GM12864 (cell line): ENCODE measurements at regions not wholly inside any gene's neighbourhood (a gene's known extent, or its start where the extent isn't known, plus 50 kb on each side); places are given as distances from the start of the nearest gene placed in this dataset.

ENCODE experiments used
- DNase-seq: peaks from one replicate; pipeline ENCODE4 v3.0.0-alpha.2; 2011; ENCODE audit warnings: low read depth
- H3K4me3 ChIP-seq: 2 replicates; pipeline ENCODE4 v1.5.1; 2011; ENCODE audit warnings: mild to moderate bottlenecking, low read depth, low read length, control low read depth
- CTCF ChIP-seq: IDR thresholded peaks from 2 replicates; pipeline ENCODE4 v1.5.1; 2011; ENCODE audit warnings: low read depth, mild to moderate bottlenecking, moderate library complexity, low read length, control low read depth, inconsistent platforms; ENCODE audit errors: missing control alignments

DNA sequence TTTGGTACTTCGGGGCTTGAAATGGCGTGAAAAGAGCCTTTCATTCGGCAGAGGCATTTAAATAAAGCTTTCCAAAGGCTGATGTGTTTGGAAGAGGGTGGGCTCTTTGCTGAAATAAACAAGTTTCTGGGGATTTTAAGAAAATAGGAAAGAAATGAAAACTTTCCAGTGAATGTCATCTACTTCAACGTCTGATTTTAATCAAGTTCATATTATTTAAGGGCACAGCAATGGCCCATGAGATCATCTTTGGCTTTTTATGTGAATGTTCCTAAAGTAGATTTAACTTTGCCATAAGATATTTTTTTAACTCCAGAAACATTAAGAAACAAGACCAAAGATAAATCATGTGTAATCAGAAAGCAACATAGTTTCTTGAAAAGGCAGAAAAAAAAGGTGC is 69.8 kb upstream of the TTC29 start:
- no peak for DNase-seq
- H3K4me3 ChIP-seq = no peak overlapping the region
- TF ChIP-seq CTCF = no peak

GRCh38 chr4:147017081-147017480 is 71.4 kb upstream of the TTC29 start:
- no peak for DNase-seq
- TF ChIP-seq CTCF = no peak
- H3K4me3 ChIP-seq = no peak overlapping the region

DNA sequence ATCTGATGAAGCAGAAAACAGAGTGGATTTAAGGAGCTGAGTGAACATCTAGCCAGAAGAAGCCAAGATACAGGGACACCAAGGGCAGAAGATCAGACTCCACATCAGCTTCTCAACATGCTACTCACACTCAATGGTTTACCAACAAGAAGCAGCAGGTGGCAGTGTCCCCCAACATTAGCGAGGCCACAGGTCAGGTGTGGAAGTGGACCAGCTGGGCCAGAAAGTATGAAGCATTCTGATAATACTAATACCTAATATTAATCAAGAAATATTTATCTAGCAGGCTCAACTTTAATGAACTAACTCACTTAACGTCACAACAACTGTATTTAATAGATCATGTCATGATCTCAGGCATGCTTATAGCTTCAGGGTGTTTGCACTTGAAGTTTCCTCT is 73.4 kb upstream of the TTC29 start:
- peak; percentile 76 for TF ChIP-seq CTCF
- peak; percentile 15 for DNase-seq

DNA sequence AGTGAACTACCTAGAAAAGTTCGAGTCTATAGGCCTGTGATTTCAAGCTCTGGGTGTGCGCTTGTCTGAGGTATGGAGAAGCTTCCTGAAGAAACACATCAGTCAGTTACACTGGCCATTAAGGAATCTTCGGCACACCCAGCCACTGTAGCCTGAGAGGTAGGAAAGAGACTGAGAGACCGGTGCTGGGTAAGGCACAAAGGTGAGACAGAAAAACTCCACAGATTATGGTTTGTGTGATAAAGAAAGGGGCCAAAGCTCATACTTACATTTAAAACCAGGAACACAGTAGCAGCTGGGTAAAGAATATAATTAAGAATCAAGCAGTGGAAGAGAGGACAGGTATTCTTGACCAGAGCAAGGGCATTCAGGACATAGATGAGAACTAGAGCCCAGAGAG is 74.8 kb upstream of the TTC29 start:
- no peak for TF ChIP-seq CTCF
- DNase-seq = no peak
- no peak overlapping the region for H3K4me3 ChIP-seq

More for the DNA sequence above, 73.4 kb upstream of the TTC29 start:
- H3K4me3 ChIP-seq = no peak overlapping the region

DNA sequence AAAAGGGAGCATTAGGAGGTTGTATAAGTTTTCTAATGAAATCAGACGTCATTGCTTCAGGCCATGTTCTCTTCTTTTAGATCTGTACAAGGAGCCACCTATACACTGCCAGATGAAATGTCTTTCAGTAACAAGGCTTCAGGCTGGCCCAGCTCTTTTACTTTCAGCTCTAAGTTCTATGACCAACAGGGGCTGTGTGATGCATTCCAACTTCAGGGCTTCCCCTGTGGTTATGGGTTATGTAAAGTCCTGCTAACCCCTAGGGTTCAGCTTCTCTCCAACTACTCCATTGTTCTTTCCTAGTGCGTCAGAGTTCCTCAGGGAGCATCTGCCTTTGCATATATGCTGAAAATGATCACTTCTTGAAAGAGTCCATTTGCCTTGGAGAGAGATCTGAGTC is 79.4 kb upstream of the TTC29 start:
- TF ChIP-seq CTCF = no peak
- H3K4me3 ChIP-seq = no peak overlapping the region
- no peak for DNase-seq

DNA sequence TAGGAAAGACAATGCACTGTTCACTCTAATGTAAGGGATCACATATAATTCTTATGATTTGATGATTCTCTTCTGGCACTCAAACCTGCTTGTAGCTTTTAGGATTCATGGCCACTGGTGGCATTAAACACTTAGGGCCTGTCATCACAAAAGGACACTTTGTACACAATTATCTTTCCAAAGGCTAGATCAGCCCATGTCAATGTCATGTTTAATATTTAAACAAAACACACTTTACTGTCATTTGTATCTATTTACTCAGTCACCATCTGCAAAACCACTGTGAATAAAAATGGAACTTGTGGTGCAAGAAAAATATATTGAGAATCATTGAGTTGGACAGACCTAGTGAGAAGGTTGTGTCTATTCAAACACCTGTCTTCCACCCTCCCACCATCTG is 83.6 kb upstream of the TTC29 start:
- no peak for DNase-seq
- no peak for TF ChIP-seq CTCF
- no peak overlapping the region for H3K4me3 ChIP-seq

DNA sequence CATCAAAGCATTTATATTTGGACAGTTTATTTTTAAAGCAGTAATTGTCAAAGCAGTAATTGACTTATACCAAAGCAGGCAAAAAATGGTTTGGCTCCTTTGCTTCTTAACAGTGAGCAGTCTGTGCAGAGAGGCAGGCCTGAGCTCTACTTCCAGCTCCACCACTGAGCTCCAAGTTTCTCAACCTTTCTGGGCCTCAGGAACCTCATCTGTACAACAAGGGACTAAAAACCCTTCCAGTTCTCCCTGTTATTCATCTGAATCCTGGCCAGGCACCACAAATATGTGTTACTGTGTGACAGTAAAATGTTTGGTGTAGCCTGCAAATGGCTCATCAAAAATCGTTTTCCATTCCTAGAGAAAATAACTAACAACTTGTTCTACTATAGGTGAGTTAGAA is 88.7 kb upstream of the TTC29 start:
- DNase-seq = no peak
- no peak overlapping the region for H3K4me3 ChIP-seq
- no peak for TF ChIP-seq CTCF
